NCI-H82 treated with DMSO at 0.1 percent for 48 hours (cell line): ENCODE measurements at regions not wholly inside any gene's neighbourhood (a gene's known extent, or its start where the extent isn't known, plus 50 kb on each side); places are given as distances from the start of the nearest gene placed in this dataset.
A peak's percentile ranks its signal among the peaks of the same experiment; 100 is the strongest.
"Not testable (repeated sequence)": the region's sequence is repeated elsewhere in the genome, so short reads cannot be mapped to it uniquely, and the experiment has no call there.

ENCODE experiments used
- DNase-seq: peaks from one replicate; lab custom pipeline; 2025; ENCODE audit not compliant: unreplicated experiment; lab: John Stamatoyannopoulos, UW

DNA sequence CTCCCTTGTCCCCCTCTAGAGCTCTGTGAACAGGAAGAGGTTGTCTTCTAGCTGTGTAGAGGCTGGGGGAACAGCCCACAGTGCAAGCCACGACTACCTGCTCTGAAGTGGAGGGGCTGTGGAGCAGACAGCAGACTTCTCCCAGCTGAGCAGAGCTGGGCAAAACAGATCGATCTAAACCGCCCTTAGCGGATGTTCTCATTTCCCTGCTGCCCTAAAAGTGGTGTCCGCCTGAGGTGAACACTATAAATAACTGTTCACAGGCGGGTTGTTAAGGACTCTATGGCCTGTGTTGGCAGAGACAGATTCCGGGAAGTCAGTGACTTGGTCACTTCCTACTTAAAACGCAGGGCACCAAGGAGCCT, 203.2 kb downstream of the RHOU start:
- DNase-seq, result no peak

DNA sequence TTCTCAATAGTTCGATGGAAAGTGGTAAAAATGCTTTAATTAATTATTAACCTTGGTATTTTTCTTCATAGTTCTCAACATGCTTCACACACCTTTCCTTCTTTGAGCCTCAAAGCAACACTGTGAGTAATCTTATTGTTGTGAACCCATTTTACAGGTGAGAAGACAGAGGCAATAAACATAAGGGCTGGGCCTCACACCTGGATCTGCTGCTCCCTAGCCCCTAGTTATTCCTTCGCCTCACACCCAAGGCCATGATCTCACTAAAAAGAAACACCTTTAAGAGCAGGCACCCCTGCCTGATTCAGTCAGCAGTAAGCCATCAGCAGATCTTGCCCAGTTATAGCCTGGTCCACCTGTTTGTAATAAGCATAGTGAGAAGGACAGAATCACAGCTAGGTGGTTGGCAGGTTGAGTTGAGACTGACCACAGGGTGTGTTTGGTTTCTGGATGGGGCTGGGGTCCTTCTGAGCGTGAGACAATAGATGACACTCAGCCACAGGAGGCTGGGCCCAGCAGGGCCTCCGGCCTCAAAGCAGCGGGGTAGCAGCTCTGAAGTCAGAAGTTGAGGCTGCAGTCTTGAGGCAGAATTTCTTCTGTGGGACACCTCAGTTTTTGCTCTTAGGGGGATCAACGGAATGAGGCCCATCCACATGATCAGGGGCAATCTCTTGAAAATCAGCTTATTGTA, 203.9 kb downstream of the RHOU start:
- no peak for DNase-seq

DNA sequence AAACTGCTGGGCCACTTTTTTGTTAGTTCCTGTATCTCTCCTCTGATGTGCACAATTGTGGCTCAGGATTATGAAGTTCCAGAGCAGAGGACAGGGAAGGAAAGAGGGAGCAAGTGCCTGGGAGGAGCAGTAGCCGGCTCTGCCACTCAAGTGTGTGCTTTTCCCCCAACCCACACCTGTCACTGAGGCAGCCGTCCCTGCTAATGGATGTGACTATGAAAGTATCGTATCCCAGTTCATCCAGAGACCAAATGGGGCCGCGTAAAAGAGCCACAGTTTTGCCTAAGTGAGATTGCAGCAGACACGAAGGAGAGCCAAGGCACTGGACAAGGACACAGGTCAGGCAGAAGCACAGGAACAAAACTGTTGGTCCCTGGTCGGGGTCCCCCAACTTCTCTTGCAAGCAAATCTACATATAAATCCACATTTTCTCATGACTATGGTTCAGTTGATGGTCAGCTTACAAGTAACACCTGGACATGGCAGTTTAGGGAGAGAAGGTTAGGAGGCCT, 204.7 kb downstream of the RHOU start:
- no peak for DNase-seq

DNA sequence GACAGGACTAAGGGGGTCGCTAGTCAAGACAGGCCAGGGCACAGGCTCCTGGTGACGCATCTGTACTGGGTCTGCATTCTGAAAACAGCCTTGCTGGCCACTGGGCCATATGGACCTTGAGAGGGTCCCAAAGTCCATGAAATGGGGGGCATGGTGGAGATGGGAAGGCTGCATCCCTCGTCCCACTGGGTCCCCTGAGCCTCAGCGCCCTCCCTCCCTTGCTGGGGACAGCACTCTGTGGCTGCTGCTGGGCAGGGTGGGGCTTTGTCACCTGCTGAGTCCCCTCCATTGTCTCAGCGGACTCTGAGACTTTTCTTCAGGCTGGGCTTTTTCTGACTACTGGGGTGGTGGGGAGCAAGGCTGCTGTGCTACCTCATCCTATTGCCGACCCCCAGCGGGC, 205.2 kb downstream of the RHOU start:
- DNase-seq, result no peak

DNA sequence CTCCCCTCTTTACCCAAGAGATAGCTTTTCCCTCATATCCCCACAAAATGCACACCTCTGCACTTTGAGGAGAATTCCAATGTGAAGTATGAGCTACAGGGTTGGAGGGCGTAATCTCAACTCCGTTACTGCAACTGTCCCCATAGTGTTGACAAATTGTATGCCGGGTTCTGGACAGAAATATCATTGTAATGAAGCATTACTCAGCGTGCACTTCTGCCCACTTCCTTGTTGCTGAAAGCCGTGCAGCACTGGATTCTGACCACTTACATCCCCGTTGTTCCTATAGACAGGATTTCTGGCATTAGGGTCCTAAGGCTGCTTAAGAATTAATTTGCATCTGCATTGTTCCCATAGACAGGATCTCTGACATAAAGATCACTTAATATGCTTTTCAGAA, 205.6 kb downstream of the RHOU start:
- DNase-seq, result no peak

DNA sequence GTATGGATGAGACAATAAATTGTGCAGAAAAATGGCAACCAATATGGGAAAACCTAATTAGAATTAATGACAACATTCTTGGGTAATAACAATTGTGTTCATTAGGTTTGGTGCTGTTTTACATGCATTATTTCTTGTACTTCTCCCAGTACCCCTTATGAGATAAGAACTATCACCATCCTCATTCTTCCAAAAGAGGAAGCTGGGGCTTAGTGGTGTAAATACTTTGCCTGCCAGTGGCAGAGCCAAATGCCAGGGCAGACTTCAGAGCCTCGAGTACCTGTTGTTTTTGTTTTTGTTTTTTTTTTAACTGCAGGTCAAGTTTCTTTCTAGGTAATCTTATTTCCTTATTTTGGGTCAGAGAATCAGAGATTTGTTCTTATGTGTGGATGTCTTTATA, 206.4 kb downstream of the RHOU start:
- DNase-seq, result no peak

DNA sequence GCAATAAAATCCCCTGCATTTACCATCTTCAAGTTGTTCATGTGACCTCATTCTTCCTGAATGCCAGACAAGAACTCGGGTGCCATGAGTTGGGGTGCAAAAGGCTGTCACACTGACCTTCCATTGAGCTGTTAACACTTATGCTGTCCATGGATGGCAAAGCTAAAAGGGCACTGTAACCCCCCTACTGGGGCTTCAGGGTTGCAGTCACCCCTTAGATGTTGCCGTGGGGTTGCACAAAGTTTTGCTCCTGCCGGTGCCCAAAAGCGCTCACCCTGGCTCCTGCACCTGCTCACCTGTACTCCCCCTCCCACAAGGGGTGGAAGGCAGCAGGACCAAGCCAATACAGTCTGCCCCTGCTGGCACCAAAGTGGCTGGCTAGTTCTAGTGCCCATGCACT, 208.2 kb downstream of the RHOU start:
- no peak for DNase-seq

DNA sequence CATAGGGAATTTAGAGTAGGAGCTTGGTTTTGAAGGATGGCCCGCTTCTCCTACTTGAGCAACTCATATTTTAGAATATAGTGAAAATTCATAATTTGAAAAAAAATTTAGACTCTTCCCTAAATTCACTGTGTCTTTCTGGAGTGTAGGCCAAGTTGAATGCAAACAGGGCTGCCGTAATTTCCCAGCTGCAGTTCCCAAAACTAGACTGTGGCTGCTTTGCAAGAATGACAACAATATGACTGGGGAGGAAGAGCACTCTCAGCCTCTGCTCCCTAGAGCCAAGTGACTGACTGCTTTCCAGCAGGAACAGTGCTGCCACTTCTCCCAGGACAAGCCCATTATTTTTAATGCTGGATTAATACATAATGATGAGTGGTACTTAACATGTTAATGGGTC, 209.0 kb downstream of the RHOU start:
- DNase-seq, result no peak

DNA sequence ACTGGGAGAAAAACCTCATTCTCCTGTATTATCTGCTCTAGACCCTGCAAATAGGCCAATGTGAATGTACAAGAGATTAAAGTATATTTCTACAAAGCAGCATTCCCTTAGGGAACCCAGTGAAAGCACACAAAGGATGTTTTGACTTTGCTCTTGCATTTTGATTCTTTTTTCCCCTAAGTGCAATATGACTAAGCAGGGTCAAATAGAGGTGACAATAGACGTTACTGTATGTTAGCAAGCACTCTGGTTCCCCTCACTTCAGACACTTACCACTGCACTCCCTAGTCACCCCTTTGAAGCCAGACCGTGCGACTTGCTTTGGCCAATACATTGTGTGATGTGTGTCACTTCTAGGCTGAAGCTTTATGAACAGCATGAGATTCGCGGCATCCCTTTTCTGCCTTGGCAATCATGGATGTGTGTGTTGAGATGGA, 209.7 kb downstream of the RHOU start:
- no peak for DNase-seq

DNA sequence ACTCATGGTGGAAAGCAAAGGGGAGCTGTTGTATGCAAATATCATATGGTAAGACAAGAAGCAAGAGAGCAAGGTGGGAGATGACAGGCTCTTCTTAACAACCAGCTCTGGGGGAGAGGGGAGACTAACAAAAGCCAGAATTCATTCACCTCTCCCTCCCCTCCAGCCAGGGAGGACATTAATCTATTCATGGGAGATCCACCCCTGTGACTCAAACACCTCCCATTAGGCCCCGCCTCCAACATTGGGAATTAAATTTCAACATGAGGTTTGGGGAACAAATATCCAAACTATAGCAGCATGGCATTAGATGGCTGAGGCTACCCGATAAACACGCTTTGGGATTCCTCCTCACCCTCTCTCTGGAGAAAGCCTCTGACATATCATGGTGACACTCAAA, 210.6 kb downstream of the RHOU start:
- no peak for DNase-seq

DNA sequence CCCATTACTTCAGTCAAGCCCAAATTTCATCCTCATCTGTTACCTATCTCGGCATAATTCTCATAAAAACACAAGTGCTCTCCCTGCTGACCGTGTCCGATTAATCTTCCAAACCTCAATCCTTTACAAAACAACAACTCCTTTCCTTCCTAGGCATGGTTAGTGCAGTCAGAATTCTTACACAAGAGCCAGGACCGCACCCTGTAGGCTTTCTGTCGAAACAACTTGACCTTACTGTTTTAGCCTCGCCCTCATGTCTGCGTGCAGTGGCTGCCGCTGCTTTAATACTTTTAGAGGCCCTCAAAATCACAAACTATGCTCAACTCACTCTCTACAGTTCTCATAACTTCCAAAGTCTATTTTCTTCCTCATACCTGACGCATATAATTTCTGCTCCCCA, 214.3 kb downstream of the RHOU start:
- not testable (repeated sequence) for DNase-seq

DNA sequence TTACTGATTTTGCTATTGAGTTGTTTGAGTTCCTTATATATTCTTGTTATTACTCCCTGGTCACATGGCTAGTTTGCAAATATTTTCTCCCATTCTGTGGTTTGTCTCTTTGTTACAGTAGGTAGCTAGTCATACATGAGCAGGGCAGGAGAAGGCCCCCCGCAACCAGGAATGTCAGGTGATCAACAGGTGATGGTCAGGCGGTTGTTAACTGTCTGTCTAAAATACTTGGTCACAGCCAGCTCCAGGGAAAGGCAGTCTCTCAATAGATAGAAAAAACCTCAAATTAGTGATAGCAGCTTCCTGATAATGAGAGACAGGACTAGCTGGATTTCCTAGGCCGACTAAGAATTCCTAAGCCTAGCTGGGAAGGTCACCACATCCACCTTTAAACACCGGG, 217.9 kb downstream of the RHOU start:
- no peak for DNase-seq

DNA sequence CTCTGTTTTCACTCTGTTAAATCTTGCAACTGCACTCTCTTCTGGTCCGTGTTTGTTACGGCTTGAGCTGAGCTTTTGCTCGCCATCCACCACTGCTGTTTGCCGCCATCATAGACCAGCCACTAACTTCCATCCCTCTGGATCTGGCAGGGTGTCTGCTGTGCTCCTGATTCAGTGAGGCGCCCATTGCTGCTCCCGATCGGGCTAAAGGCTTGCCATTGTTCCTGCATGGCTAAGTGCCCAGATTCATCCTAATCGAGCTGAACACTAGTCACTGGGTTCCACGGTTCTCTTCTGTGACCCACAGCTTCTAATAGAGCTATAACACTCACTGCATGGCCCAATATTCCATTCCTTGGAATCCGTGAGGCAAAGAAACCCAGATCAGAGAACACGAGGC, 218.5 kb downstream of the RHOU start:
- DNase-seq, result not testable (repeated sequence)

DNA sequence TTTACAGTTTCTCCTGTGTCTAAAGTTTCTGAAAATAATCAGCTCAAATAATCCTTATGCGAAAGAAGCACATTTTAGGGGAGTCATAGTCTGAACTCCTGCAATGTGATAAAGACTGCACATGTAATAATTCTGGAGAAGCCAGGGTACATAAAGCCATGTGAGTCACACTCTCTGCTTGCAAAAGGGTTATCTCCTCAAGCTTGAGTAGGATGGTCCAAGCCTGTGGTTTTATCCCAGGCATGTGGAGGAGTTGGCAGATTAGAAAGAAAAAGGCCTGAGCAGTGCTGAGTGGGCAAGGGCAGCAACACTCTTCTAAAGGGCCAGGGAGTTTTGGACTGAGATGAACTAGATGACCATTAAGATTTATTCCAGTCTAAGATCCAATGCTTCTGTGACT, 220.4 kb downstream of the RHOU start:
- no peak for DNase-seq

DNA sequence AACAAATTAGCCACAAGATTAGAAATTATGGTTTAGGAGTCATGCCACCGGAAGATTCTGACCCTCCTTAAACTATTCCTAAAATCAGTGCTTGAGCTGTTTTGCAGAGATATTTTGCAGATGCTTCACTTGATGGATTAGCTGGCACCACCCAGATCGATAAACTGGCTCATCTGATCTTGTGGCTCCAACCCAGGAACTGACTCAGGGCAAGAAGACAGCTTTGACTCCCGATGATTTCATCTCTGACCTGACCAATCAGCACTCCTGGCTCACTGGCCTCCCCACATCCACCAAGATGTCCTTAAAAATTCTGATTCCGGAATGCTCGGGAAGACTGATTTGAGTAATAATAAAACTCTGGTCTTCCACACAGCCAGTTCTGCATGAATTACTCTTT, 221.6 kb downstream of the RHOU start:
- DNase-seq, result no peak

DNA sequence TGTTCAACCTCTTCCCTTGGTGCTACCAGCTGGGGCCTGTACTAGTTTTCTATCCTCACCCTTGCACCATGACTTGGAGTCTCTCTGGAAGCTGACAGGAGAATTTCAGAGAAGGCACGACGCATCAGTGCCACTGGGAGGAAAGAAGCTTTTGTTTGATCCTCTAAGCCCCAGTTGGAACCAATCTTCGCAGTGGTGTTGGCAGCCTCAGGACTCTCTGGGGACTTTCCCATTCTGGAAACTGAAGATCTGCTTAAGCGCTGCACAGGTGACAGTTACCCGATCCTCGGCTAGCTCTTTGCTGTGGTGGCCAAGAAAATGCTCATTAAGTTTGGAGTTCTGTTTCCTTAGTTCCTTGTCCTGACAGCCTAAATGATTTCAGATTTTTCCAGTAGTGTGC, 222.3 kb downstream of the RHOU start:
- peak; percentile 37 for DNase-seq

DNA sequence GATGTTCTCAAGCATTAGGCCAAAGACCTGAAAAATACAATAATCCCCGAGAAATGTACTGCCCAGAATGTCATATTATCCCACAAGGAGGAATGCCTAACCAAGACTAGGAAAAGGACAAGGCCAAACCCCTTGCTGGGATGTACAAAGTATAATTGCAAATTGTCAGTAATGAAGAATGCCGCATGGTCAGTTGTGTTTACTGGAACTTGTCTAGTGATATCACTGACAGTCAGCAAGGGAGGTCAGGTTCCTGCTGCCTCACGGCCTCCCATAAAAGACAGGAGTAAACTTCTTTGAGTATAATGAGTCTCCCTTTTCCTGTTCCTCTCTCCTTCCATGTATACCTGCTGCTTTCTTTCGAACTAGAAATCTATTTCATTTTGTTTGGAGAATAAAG, 222.8 kb downstream of the RHOU start:
- DNase-seq, result no peak

DNA sequence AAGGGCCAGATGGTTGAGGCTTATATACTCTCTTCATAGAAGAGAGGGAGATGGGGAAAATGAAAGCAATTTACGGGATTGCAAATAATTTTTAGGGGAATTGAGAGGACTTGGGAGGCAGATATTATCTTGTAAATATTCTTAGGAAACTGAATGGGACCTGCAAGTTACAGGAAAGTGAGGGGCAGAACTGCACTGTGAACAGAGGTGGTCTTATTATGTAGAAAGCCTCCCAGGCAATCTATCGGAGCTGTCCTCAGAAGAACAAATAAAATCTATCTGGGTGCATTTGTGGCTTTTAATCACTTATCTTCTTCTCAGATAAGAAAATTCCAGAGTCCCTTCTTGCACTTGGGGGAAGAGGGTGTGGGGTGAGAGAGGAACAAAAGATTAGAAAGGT, 223.5 kb downstream of the RHOU start:
- DNase-seq, result no peak

DNA sequence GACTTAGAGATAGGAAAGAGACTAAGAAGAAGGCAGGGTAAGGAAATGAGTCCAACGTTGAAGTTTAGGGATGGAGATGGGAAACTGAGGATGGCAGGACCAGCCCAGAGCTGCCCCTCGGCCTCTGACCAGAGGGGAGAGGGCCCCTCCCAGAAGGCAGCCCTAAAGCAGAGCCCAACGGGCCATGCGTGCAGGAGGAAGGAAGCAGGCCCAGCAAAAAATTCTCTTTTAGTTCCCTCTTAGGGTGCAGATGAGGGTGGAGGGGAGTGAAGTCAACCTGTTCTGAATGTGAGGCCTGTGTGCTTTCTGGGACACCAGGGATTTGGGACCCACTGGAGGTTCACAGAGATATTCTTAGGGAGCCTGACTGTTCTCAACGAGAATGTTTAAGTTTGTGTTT, 225.4 kb downstream of the RHOU start:
- no peak for DNase-seq

DNA sequence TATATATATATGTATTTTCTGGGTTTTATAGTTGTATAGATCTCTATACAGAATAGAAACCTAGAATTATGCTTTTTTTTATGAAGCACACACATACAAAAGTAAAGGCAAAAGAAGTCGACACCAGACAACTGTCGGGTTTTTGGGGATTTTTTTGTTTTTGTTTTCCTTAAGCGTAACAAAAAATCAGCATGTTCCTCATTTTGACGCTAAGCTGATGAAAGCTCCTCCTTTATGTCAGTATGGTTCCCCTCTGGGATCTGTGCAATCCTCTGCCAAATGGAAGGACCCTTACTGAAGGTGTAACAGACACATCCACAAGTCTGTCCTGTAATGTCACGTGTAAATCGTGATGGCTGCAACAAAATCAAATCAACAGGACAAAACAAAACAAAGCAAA, 226.2 kb downstream of the RHOU start:
- DNase-seq, result no peak

DNA sequence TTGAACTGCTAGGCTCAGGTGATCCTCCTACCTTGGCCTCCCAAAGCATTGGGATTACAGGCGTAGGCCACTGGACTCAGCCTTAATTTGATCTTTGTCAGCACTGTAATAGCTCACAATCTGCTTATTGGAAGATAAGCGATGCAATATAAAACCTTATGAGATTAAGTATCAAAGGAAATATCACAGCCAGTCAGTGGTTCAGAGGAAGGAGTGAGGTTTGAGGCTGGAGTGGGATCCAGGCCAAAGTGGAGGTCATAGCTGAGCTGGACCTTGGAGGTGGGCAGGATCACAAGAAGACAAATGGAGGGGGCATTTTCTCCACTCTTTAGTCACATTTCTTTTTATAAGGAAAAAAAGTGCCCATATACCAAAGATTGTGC, 228.5 kb downstream of the RHOU start:
- no peak for DNase-seq

DNA sequence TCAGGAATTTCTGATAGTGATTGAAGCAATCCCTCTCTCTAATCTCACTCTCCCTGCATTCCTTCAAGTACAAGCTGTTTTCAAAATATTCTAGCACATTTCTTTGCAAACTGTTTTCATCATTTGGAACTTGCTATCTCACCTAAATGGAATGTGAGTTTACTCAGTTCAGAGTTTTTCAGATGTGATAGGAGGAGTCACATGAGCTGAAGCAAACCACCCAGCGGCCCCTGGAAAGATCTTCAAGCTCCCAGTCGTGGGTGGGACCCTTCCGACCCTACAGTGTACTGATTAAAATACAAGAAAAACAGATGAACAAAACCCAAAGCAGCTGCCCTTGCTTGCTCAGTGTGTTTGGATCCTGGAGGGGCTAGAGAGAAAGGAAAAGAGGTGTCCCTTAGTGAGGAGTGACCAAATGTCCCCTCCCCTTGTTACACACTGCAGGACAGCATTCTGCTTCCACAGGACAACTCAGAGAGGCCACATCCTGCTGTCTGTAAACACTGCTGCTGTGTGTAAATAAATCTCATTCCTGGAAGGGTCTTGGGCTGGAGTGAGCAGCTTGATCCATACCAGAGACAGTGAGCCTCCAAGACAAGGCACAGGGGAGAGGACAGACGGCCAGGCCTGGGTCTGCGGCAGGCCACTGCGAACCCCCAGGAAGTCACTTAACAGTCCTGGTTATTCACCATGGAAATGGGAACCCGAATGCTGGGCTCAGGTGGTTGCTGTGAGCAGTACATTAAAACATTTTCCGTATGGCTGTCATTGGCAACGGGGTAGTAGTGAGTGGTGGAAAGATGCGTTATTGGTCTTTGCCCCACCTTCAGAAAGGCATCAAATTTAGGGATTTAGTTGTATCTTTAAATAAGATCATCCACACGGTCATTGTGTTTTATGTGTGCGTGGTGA, 229.2 kb downstream of the RHOU start:
- DNase-seq, result no peak
